Peyer's patch (tissue), 4 donors: ENCODE measurements at regions not wholly inside any gene's neighbourhood (a gene's known extent, or its start where the extent isn't known, plus 50 kb on each side); places are given as distances from the start of the nearest gene placed in this dataset.

ENCODE experiments used
- POLR2A ChIP-seq, 2 donors: fragments of 450-650 bp; IDR thresholded peaks; one replicate each; pipeline ENCODE4 v1.5.1; 2017; ENCODE audit warnings: antibody characterized with exemption in 2 of 2, mild to moderate bottlenecking in 2 of 2, moderate library complexity in 2 of 2
- TF ChIP-seq, protein P1 (sequence below), 6 experiments: fragments of 450-650 bp in 4 of 6; fragments of 200-600 bp in 2 of 6; sonication (generic) in 1 of 6; IDR thresholded peaks; one replicate each; pipeline ENCODE4 v1.5.1; 2017 to 2019; ENCODE audit warnings: antibody characterized with exemption in 6 of 6, mild to moderate bottlenecking in 3 of 6, moderate library complexity in 1 of 6

DNA sequence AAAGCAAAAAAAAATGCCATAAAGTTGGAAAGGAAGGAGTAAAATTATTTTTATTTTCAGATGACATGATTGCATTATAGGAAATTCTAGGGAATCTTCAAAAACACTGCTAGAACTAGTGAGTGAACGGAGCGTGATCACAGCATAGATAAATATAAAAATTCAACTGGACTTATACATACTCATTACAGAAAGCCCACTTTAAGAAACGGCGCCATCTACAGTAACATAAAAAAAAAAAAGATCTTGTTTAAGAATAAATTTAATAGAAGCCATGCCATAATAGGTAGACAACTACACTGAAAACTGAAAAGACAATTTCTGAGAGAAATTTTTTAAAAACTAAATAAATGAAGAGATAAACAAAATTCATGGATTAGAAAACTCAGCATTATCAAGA lies 623.1 kb upstream of the MGMT start:
- TF ChIP-seq, protein P1, sequence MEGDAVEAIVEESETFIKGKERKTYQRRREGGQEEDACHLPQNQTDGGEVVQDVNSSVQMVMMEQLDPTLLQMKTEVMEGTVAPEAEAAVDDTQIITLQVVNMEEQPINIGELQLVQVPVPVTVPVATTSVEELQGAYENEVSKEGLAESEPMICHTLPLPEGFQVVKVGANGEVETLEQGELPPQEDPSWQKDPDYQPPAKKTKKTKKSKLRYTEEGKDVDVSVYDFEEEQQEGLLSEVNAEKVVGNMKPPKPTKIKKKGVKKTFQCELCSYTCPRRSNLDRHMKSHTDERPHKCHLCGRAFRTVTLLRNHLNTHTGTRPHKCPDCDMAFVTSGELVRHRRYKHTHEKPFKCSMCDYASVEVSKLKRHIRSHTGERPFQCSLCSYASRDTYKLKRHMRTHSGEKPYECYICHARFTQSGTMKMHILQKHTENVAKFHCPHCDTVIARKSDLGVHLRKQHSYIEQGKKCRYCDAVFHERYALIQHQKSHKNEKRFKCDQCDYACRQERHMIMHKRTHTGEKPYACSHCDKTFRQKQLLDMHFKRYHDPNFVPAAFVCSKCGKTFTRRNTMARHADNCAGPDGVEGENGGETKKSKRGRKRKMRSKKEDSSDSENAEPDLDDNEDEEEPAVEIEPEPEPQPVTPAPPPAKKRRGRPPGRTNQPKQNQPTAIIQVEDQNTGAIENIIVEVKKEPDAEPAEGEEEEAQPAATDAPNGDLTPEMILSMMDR (IDR thresholded peaks at IDR 0.05), result no peak
- TF ChIP-seq POLR2A (IDR thresholded peaks at IDR 0.05), result no peak
